ENCODE measurements at regions not wholly inside any gene's neighbourhood (a gene's known extent, or its start where the extent isn't known, plus 50 kb on each side); places are given as distances from the start of the nearest gene placed in this dataset.

DNA sequence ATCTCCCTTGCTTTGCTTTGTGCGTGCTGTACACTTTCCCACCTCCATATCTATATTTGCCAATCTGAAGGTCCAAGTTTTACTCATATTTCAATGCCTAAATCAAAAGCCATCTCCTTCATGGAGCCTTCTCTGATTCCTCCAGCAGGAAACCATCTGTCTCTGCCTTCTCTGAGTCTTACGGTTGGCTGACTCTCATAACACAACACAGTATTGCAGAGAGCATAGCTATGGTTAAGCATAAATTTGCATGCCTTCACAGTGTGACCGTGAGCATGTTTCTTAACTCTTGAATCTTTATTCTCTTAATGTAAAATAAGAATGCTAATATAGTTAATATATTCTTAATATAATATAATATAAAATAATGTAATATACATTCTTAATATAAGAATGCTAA is 136.8 kb upstream of the PPP2R2B start:
- WGBS (ENCODE audit: extremely low coverage, insufficient coverage, insufficient read length), result no CpG with 5 or more reads among the region's 3 CpGs
- no peak overlapping the region for H2BK120ac ChIP-seq (ENCODE audit: insufficient read depth, low read length, poor library complexity)
- H3K27ac ChIP-seq (ENCODE audit: low read depth, low read length), result no peak overlapping the region
- peaks cover 0 to 3% of the 10 kb centered on the region in 2 experiments for H3K4me1 ChIP-seq (ENCODE audit: control insufficient read depth in 1 of 2, insufficient read depth in 2 of 2, low read length in 2 of 2)
- H3K14ac ChIP-seq (ENCODE audit: low read length), result no peak overlapping the region
- DNase-seq, result no peak
- no peaks in the 10 kb centered on the region for H3K79me2 ChIP-seq (ENCODE audit: control insufficient read depth, insufficient read depth, low read length, poor library complexity)
- no peak overlapping the region for H3K18ac ChIP-seq (ENCODE audit: low read length)
- H2BK12ac ChIP-seq (ENCODE audit: low read length), result no peak overlapping the region
- no peaks in the 10 kb centered on the region for H3K79me1 ChIP-seq (ENCODE audit: low read length)
- no peak overlapping the region for H3K9ac ChIP-seq (ENCODE audit: low read length)
- H3K4me2 ChIP-seq (ENCODE audit: low read length), result no peak overlapping the region
- no peak overlapping the region for H3K4ac ChIP-seq (ENCODE audit: low read depth, low read length)
- no peak overlapping the region for H2AK5ac ChIP-seq (ENCODE audit: low read length)
- no peak overlapping the region for H4K12ac ChIP-seq (ENCODE audit: low read depth, low read length)
- H3K4me3 ChIP-seq (ENCODE audit: low read depth, low read length), result no peak overlapping the region
- no peaks in the 10 kb centered on the region for H3K9me3 ChIP-seq (ENCODE audit: insufficient read depth, low read depth, low read length)
- H3K27me3 ChIP-seq (ENCODE audit: insufficient read depth, low read length), result no peaks in the 10 kb centered on the region
- no peak overlapping the region for H4K8ac ChIP-seq (ENCODE audit: low read depth, low read length)
- no peak overlapping the region for H2BK5ac ChIP-seq (ENCODE audit: low read depth, low read length, poor library complexity)
- H3K23ac ChIP-seq (ENCODE audit: low read length), result no peak overlapping the region
- no peak overlapping the region for H4K91ac ChIP-seq (ENCODE audit: low read depth, low read length)
- no peaks in the 10 kb centered on the region for H3K36me3 ChIP-seq (ENCODE audit: control insufficient read depth in 1 of 2, insufficient read depth in 2 of 2, low read length in 2 of 2)
- H2AFZ ChIP-seq (ENCODE audit: insufficient read depth, low read length, poor library complexity), result no peak overlapping the region

DNA sequence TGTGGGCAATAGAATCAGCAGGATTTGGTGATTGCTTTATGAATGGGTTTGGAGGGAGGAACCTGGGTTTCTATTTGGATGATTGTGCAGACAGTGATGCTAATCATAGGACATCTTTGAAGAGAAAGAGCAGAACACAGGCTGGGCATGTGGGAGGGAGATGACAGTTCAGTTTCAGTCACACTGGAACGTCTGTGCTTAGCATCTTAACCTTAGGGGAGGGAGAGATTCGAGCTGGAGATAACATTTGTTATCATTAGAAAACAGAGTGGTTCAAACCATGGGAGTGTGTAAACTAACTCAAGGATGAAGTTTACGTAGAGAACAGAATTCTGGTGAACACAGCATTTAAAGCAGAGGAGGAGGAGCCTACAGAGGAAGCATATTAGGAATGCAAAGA is 138.6 kb upstream of the PPP2R2B start:
- no peak overlapping the region for H3K9ac ChIP-seq (ENCODE audit: low read length)
- H3K23ac ChIP-seq (ENCODE audit: low read length), result no peak overlapping the region
- H3K18ac ChIP-seq (ENCODE audit: low read length), result no peak overlapping the region
- H4K8ac ChIP-seq (ENCODE audit: low read depth, low read length), result no peak overlapping the region
- no CpG with 5 or more reads among the region's 3 CpGs for WGBS (ENCODE audit: extremely low coverage, insufficient coverage, insufficient read length)
- H3K79me2 ChIP-seq (ENCODE audit: control insufficient read depth, insufficient read depth, low read length, poor library complexity), result no peaks in the 10 kb centered on the region
- DNase-seq, result no peak
- H3K27ac ChIP-seq (ENCODE audit: low read depth, low read length), result peak overlapping the region; percentile 40
- no peak overlapping the region for H2AK5ac ChIP-seq (ENCODE audit: low read length)
- no peak overlapping the region for H4K91ac ChIP-seq (ENCODE audit: low read depth, low read length)
- H3K4me1 ChIP-seq (ENCODE audit: control insufficient read depth in 1 of 2, insufficient read depth in 2 of 2, low read length in 2 of 2), result peaks cover 0 to 3% of the 10 kb centered on the region in 2 experiments
- no peak overlapping the region for H3K14ac ChIP-seq (ENCODE audit: low read length)
- no peaks in the 10 kb centered on the region for H3K36me3 ChIP-seq (ENCODE audit: control insufficient read depth in 1 of 2, insufficient read depth in 2 of 2, low read length in 2 of 2)
- H4K12ac ChIP-seq (ENCODE audit: low read depth, low read length), result no peak overlapping the region
- no peak overlapping the region for H2BK120ac ChIP-seq (ENCODE audit: insufficient read depth, low read length, poor library complexity)
- H3K4ac ChIP-seq (ENCODE audit: low read depth, low read length), result no peak overlapping the region
- H3K4me2 ChIP-seq (ENCODE audit: low read length), result peak overlapping the region; percentile 0
- no peak overlapping the region for H2BK5ac ChIP-seq (ENCODE audit: low read depth, low read length, poor library complexity)
- no peak overlapping the region for H2BK12ac ChIP-seq (ENCODE audit: low read length)
- H3K4me3 ChIP-seq (ENCODE audit: low read depth, low read length), result no peak overlapping the region
- no peaks in the 10 kb centered on the region for H3K27me3 ChIP-seq (ENCODE audit: insufficient read depth, low read length)
- H3K9me3 ChIP-seq (ENCODE audit: insufficient read depth, low read depth, low read length), result no peaks in the 10 kb centered on the region
- no peak overlapping the region for H2AFZ ChIP-seq (ENCODE audit: insufficient read depth, low read length, poor library complexity)
- H3K79me1 ChIP-seq (ENCODE audit: low read length), result no peaks in the 10 kb centered on the region

DNA sequence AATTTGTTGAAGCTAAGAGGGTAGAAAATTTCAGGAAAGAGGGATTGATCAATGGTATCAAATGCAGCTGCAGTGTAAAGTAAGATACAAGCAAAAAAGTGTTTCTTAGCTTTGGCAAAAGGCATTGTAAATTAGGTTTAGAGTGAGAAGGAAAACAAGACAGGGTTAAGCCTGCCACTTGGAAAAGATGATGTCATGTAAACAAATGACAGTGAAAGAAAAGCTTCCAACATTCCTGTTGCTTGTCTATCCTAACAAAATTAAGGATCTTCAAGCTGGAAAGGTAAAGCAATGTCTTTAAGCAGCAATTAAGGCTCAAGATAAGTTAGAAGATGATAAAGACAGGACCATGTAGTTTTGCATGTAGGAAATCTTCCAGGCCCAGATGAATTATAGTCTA is 139.1 kb upstream of the PPP2R2B start:
- H2AFZ ChIP-seq (ENCODE audit: insufficient read depth, low read length, poor library complexity), result no peak overlapping the region
- H3K79me1 ChIP-seq (ENCODE audit: low read length), result no peaks in the 10 kb centered on the region
- DNase-seq, result no peak
- H4K91ac ChIP-seq (ENCODE audit: low read depth, low read length), result no peak overlapping the region
- peak overlapping the region; percentile 40 for H3K27ac ChIP-seq (ENCODE audit: low read depth, low read length)
- H3K14ac ChIP-seq (ENCODE audit: low read length), result no peak overlapping the region
- no peak overlapping the region for H4K8ac ChIP-seq (ENCODE audit: low read depth, low read length)
- no peaks in the 10 kb centered on the region for H3K36me3 ChIP-seq (ENCODE audit: control insufficient read depth in 1 of 2, insufficient read depth in 2 of 2, low read length in 2 of 2)
- no peak overlapping the region for H3K4me2 ChIP-seq (ENCODE audit: low read length)
- no peak overlapping the region for H3K23ac ChIP-seq (ENCODE audit: low read length)
- no peak overlapping the region for H2BK12ac ChIP-seq (ENCODE audit: low read length)
- H2BK5ac ChIP-seq (ENCODE audit: low read depth, low read length, poor library complexity), result no peak overlapping the region
- no peaks in the 10 kb centered on the region for H3K27me3 ChIP-seq (ENCODE audit: insufficient read depth, low read length)
- no peak overlapping the region for H3K4ac ChIP-seq (ENCODE audit: low read depth, low read length)
- no peak overlapping the region for H3K4me3 ChIP-seq (ENCODE audit: low read depth, low read length)
- no peaks in the 10 kb centered on the region for H3K9me3 ChIP-seq (ENCODE audit: insufficient read depth, low read depth, low read length)
- H3K9ac ChIP-seq (ENCODE audit: low read length), result no peak overlapping the region
- no peak overlapping the region for H2AK5ac ChIP-seq (ENCODE audit: low read length)
- H4K12ac ChIP-seq (ENCODE audit: low read depth, low read length), result no peak overlapping the region
- H3K79me2 ChIP-seq (ENCODE audit: control insufficient read depth, insufficient read depth, low read length, poor library complexity), result no peaks in the 10 kb centered on the region
- H2BK120ac ChIP-seq (ENCODE audit: insufficient read depth, low read length, poor library complexity), result no peak overlapping the region
- H3K4me1 ChIP-seq (ENCODE audit: control insufficient read depth in 1 of 2, insufficient read depth in 2 of 2, low read length in 2 of 2), result peaks cover 0 to 3% of the 10 kb centered on the region in 2 experiments
- no peak overlapping the region for H3K18ac ChIP-seq (ENCODE audit: low read length)

DNA sequence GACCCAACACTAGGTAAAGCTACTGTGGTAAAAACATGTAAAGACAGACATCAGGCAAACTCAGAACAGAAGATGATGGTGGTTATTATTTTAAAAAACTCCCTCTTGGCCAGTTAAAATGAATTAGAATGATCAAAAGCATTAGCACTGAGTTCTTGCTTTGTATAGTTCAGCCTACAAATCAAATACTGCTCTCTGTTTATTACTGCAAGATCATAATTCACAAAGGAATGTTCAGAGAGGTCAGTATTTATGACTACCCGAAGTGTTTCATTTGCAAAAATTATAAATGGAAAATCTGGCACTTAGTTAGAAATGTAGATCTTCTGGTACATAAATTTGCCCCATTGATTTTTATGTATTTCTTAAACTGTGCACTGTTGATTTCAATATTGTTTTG is 140.3 kb upstream of the PPP2R2B start:
- H3K4me2 ChIP-seq (ENCODE audit: low read length), result no peak overlapping the region
- no peak overlapping the region for H2AFZ ChIP-seq (ENCODE audit: insufficient read depth, low read length, poor library complexity)
- H3K4ac ChIP-seq (ENCODE audit: low read depth, low read length), result no peak overlapping the region
- no peaks in the 10 kb centered on the region for H3K79me2 ChIP-seq (ENCODE audit: control insufficient read depth, insufficient read depth, low read length, poor library complexity)
- DNase-seq, result no peak
- H3K23ac ChIP-seq (ENCODE audit: low read length), result no peak overlapping the region
- no peak overlapping the region for H4K8ac ChIP-seq (ENCODE audit: low read depth, low read length)
- H3K9ac ChIP-seq (ENCODE audit: low read length), result no peak overlapping the region
- no peak overlapping the region for H4K12ac ChIP-seq (ENCODE audit: low read depth, low read length)
- H2AK5ac ChIP-seq (ENCODE audit: low read length), result no peak overlapping the region
- H3K4me3 ChIP-seq (ENCODE audit: low read depth, low read length), result no peak overlapping the region
- H2BK120ac ChIP-seq (ENCODE audit: insufficient read depth, low read length, poor library complexity), result no peak overlapping the region
- no peaks in the 10 kb centered on the region for H3K79me1 ChIP-seq (ENCODE audit: low read length)
- peaks cover 0 to 3% of the 10 kb centered on the region in 2 experiments for H3K4me1 ChIP-seq (ENCODE audit: control insufficient read depth in 1 of 2, insufficient read depth in 2 of 2, low read length in 2 of 2)
- no CpG with 5 or more reads among the region's 1 CpG for WGBS (ENCODE audit: extremely low coverage, insufficient coverage, insufficient read length)
- no peak overlapping the region for H3K14ac ChIP-seq (ENCODE audit: low read length)
- no peak overlapping the region for H4K91ac ChIP-seq (ENCODE audit: low read depth, low read length)
- no peak overlapping the region for H3K27ac ChIP-seq (ENCODE audit: low read depth, low read length)
- H3K18ac ChIP-seq (ENCODE audit: low read length), result no peak overlapping the region
- no peak overlapping the region for H2BK5ac ChIP-seq (ENCODE audit: low read depth, low read length, poor library complexity)
- no peaks in the 10 kb centered on the region for H3K36me3 ChIP-seq (ENCODE audit: control insufficient read depth in 1 of 2, insufficient read depth in 2 of 2, low read length in 2 of 2)
- H3K9me3 ChIP-seq (ENCODE audit: insufficient read depth, low read depth, low read length), result no peaks in the 10 kb centered on the region
- no peak overlapping the region for H2BK12ac ChIP-seq (ENCODE audit: low read length)
- no peaks in the 10 kb centered on the region for H3K27me3 ChIP-seq (ENCODE audit: insufficient read depth, low read length)

All from trophoblast cell (in vitro differentiated cells and primary cell).